OCI-M2 (cell line): ENCODE measurements at regions not wholly inside any gene's neighbourhood (a gene's known extent, or its start where the extent isn't known, plus 50 kb on each side); places are given as distances from the start of the nearest gene placed in this dataset.
"Not testable (repeated sequence)": the region's sequence is repeated elsewhere in the genome, so short reads cannot be mapped to it uniquely, and the experiment has no call there.

Experiments used
- DNase-seq: peaks from one replicate; lab custom pipeline; 2025; ENCODE audit not compliant: unreplicated experiment; lab: John Stamatoyannopoulos, UW

DNA sequence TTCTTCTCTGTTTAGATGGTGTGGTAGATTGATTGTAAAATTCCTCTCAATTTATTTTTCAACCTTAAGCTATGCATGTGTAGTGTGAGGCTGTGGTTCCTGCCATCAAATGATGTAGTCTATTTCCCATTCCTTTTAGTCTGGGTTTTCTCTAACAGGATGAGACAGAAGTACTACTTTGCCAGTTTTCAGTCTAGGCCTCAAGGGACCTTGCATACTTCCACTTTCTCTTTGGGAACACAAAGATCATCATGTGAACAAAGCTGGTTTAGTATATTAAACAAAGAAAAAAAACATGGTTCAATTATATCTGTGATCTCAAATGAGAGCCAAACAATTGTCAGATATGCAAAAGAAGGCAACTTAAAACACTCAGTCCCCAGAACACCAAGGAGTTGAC is 1284.0 kb downstream of the RAPGEF2 start:
- DNase-seq: no peak

DNA sequence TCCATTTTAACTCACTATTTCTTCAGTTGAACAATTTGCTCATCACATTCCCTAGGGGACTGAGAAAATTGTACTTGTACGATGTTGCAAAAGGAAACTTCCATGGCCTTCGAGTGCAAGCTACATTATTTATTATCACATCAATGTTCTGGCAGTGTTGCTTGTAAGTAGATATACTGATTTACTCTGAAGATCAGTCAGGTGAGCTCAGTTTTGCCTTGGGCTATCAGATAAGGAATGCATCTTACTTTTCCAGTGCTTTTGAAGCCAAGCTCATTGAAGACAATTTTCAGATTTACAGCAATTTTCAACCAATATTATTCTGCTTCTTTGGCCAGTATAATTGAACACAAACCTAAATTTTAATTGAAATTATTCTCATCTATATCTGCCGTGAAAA is 1296.9 kb downstream of the RAPGEF2 start:
- no peak for DNase-seq

DNA sequence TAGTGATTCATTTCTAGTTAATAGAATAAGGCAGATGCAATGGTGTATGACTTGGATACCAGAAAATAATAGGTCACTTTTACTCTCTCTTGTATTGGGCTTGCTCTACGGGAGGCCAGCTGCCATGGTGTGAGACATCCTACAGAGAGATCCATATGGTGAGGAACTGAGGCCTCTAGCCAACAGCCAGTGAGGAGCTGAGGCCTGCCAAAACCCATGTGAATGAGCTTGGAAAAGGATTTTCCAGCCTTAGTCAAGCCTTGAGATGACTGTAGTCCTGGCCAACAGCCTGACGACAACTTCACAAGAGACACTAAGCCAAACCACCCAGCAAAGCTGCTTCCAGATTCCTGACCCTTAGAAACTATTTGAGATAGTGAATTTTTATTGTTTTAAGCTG is 1300.2 kb downstream of the RAPGEF2 start:
- no peak for DNase-seq

DNA sequence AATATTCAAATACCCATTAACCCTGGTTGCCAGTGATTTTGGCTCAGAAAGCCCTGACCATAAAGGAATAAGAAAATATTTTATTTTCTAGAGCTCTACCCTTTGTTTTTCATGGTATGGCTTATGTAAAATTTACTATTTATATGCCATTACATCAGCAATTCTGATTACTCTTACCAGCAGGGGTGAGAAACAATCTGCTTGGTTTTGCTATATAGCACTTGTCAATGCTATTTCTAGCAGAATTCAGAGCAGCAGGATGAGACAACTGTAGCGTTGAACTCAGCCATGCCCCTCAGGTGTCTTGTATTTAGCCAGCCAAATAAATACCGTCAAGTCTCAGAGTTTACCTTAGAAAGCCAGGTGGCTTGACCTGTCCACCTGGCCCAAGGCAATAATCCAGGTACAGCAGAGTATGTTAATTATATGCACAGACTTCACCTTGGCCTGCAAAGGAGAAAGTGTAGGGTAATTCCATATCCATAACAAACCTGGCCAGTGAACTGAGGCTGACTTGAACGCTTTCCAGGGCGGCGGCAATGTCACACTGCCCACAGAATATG is 1303.5 kb downstream of the RAPGEF2 start:
- no peak for DNase-seq

DNA sequence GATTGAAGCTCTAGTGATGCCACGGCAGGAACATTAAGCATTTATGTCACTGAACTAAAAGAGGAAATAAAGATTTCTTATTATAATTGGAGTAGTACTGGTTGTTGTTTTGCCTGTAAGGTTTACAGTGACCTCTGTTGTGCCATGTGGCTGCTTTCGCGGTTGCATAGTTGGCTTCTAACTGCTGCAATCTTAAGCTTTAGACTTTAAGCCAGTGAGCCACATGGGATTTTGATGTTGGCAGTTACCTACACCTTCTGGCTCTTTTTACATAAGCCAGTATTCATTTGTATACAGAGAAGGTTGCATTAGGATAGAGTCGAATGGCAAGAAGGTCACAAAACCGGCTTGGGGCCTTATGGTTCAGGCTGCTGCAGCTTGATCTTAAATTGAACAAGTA is 1311.6 kb downstream of the RAPGEF2 start:
- DNase-seq: no peak

DNA sequence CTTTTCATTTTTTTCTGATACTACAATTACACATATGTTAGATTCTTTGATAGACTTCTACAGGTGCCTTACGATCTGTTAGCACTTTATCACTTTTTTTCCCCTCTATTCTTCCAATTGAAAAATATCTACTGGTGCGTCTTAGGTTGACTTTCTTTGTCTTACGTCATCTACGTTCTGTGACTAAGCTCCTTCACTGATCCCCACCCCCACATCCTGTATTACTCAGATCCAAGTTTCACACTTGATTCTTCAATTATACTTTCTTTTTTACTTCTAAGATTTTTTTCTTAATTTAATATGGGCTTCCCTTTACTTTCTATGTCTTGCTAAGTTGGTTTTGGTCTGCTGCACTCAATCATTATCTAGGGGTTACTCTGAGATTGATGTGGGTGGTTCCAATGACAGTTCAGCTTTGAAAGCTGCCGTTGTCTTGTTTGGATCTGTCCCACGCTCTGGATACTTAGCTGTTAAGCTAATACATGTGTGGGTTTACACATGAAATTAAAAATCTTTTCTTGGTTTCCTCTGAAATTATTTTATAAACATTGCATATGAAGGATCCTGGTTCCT is 1321.1 kb downstream of the RAPGEF2 start:
- DNase-seq: no peak

DNA sequence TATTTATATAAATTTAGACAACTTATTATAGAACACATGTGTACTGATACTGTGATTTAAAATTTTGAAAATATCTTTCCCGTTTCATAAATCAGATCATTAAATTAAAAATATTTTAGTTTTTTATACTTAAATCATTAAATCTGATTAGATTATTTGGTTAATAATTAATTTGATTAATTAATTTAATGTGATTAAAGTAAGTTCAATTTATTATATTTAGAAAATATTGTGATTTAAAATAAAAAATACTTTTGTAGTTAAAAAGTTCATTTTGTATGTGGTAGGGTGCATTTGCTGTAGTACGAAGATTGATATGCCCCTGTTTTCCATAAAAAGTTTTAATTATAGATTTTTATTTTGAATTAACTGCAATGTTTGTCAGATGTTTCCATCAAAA is 1323.4 kb downstream of the RAPGEF2 start:
- no peak for DNase-seq

DNA sequence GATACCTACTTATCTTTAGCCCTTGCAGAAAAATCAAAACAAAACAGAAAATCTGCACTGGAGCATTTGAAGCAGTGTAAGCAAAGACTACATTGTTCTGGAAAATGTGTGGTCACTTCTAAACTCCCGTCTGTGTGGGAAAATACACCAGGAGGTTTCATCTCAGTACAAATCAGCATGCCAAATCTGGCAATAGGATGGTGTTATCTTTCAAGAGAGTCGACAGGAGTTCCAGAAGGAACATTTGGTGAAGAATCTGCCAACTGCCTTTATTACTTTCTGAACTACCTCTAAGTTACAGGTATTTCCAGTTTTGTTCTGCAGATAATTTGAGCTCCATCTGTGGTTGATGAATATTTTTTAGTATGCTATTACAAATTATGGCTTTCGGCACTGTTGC is 1348.0 kb downstream of the RAPGEF2 start:
- DNase-seq: no peak

DNA sequence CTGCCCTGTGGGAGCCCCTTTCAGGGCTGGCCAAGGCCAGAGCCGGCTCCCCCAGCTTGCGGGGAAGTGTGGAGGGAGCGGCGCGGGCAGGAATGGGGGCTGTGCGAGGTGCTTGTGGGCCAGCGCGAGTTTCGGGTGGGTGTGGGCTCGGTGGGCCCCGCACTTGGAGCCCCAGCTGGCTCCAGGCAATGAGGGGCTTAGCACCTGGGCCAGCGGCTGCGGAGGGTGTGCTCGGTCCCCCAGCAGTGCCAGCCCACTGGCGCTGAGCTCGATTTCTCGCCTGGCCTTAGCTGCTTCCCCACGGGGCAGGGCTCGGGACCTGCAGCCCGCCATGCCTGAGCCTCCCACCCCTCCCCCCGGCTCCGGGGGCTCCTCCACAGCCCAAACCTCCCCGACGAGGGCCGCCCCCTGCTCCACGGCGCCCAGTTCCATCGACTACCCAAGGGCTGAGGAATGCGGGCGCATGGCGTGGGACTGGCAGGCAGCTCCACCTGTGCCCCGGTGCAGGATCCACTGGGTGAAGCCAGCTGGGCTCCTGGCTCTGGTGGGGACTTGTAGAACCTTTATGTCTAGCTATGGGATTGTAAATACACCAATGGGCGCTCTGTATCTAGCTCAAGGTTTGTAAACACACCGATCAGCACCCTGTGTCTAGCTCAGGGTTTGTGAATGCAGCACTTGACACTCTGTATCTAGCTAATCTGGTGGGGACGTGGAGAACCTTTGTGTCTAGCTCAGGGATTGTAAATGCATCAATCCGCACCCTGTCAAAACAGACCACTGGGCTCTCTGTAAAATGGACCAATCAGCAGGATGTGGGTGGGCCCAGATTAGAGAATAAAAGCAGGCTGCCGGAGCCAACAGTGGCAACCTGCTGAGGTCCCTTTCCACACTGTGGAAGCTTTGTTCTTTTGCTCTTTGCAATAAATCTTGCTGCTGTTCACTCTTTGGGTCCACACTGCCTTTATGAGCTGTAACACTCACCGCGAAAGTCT is 1379.1 kb downstream of the RAPGEF2 start:
- not testable (repeated sequence) for DNase-seq

DNA sequence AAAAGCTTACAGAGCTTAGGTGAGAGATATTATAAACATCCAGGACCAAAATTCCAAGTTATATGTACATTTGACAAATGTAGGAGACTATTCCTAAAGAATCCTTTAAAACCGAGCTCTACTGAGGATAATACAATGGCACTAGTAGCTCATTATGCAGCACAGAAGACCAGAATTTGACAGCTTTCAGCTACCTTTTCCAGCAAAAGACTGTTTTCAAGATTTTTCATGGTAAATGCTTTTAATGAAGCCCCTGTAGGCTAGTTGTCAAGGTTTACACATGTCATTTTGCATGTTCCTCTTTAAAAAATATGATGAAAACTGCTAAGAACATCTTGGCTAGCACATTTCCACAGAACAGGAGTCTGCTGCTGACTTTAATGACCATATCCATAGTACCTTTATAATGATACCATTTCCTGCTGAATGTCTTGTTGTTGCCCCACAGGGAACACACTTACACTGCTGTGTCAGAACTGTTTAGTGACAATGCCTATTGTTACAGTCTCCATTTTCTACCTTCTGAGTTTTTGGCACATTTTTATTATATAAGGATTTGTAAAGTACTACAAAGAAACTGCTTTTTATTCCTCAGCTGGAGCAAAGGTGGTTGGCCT is 1382.3 kb downstream of the RAPGEF2 start:
- DNase-seq: no peak

DNA sequence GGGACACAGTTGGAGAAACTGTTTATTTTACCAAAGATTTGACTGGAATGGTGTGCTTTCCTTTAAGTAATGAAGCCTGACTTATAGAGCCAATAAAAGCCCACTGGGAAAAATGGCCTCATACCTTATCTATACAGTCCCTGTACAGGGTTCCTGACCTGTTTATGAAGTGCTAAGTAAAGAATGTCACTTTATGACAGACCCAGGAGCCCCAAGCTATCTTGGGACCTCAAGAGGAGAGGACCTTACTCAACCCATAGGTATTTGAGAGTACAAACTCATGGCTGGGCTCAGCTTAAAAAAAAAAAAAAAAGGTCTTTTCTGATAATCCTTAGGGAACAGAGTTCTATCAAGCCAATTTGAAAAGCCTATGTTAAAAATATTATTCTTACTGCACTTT is 1389.3 kb downstream of the RAPGEF2 start:
- DNase-seq: no peak

DNA sequence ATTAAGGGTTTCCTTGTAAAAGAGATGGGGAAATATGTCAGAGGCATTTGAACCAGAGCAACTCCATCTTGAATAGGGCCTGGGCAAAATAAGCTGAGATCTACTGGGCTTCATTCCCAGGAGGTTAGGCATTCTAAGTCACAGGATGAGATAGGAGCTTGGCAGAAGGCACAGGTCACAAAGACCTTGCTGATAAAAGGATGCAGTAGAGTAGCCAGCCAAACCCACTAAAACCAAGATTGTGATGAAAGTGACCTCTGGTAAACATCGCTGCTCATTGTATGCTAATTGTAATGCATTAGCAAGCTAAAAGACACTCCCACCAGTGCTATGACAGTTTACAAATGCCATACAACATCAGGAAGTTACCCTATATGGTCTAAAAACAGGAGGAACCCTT is 1390.3 kb downstream of the RAPGEF2 start:
- DNase-seq: no peak

DNA sequence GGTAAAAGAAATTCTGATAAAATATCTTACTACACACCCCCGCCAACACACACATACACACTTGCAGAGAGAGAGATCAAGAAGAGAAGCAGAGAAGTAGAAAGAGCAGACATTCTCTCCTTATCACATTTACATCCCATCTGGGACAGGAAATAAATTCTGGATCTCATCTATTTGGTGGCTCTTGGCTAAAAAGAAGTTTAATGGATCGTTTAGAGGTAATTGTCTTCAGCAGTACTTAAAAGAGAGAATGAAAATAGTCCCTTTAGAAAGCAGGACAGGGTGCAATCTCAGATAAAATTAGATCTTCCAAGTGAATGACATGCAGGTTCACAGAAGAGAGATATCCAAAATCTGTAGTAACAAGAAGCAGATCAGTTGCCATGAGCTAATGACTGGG is 1392.5 kb downstream of the RAPGEF2 start:
- no peak for DNase-seq

DNA sequence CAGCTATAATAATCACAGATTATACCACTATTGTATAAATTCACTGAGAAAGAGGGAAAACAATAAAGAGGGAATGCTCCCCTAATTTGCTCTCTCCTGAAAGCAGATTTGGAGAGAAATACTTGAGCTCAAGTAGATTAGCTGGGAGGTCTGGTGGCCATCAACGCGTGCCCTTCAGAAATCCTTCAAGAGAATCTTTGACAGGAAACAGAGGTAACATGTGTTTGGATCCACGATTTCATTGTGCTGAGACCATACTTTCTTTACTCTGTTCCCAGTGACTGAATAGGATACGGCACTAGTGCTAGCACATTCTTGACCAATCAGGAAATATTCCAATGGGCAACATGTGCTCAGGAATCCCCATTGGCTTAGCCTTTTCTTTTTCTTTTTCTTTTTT is 1395.3 kb downstream of the RAPGEF2 start:
- DNase-seq: no peak

DNA sequence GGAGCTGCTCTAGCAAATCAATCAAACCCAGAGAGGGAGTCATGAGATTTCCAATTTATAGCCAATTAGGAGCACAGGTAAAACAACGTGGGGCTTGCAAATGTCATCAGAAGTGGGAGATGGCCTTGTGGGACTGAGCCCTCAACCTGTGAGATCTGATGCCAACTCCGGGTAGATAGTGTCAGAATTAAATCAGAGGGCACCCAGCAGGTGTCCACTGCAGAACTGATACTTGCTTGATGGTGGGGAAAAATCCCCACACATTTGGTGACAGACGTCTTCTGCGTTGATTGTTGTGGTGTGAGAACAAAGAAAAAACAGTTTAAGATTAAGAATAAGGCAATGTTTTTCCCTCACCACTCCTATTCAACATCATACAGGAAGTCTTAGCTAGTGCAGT is 1402.8 kb downstream of the RAPGEF2 start:
- DNase-seq: no peak

DNA sequence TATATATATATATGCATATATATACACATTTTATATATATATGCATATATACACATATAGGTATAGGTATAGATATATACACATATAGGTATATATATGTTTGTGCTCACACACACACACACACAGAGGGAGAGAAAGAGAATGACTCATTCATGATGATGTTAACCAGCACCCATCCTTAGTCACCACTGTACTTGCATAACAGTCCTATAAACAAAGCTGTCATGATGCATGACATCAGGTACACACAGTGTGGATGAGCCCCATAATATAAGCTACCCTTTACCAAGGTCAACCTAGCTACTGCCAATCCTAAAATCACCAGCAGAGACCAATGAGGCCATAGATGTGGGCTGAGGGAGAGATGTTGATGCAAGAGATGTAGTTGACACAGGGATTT is 1408.0 kb downstream of the RAPGEF2 start:
- DNase-seq: no peak

DNA sequence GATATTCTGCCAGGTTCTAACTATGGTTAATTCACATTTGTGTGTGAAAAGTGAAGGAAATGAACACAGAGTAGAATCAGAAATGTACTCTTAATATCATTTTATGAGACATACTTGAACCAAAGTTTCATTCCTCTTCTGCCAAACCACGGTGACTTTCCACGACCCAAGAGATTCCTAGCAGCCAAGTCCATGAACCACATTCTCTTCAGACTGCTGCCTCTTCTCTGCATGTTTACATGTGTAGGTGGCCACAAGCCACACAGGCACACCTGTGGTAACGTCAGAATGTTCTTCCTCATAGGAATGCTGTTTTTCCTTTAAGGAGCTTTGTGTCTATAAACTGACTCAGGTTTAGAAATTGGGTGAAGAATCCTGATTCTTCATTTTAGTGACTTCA is 1411.2 kb downstream of the RAPGEF2 start:
- no peak for DNase-seq

DNA sequence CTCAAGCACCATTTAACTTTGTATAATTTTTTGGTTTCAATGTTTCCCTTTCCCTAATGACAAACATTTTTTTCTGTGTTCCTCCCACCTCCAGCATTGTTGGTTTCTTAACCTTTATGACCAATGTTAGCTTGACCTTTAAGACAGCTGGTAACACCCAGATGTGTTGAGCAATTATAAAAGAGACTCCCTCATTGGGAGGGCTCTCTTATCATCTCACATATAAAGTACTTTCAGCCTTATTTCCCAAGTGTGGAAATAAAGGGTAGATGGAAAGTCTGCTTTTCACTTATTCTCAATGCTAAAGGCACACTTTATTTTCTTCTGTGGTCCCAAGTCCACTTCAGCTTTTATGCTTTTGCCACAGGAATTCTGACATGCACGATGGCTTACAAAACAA is 1420.4 kb downstream of the RAPGEF2 start:
- DNase-seq: no peak

DNA sequence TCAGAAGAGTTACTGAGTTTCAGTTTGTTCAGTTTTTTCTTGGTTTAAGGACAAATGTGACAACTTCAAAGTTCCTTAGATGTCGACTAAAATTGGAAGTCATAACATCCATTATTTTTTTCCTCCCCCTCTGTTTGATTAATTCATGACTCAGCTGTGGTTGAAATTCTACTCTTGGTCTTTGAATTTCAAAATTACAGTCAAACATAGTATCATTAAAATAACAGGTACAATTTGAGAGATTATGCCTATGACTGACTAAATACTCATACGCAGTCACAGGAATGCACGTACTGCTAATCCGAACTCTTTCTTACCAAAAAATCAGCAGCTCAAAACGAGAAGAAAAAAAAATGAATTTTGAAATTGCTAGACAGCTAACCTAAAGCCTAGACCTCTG is 1434.8 kb downstream of the RAPGEF2 start:
- no peak for DNase-seq

DNA sequence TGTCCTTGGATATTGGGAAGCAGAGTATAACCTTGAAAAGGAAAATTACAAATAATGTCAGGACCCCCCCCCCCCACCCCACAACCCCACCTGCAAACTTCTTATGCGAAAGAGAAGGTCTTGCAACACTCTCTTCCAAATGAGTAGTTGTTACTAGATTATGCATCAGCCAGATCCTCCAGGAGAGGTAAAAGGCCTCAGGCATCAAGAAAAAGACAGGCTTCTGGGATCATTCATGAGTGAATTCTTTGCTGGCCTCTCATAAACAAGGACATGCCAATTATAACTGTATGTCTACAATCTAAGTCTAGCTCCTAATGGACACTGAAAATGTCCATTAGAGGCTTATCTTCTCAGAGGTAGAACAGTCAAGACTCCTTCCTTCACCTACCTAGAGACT is 1443.3 kb downstream of the RAPGEF2 start:
- DNase-seq: no peak

DNA sequence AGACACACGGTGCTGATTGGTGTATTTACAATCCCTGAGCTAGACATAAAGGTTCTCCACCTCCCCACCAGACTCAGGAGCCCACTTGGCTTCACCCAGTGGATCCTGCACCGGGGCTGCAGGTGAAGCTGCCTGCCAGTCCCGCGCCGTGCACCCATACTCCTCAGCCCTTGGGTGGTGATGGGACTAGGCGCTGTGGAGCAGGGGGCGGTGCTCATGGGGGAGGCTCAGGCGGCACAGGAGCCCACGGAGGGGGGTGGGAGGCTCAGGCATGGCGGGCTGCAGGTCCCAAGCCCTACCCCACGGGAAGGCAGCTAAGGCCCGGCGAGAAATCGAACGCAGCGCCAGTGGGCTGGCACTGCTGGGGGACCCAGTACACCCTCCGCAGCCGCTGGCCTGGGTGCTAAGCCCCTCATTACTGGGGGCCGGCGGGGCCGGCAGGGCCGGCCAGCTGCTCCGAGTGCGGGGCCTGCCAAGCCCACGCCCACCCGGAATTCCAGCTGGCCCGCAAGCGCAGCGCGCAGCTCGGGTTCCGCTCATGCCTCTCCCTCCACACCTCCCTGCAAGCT is 1447.2 kb downstream of the RAPGEF2 start:
- not testable (repeated sequence) for DNase-seq
